Loucy (cell line): ENCODE measurements at regions not wholly inside any gene's neighbourhood (a gene's known extent, or its start where the extent isn't known, plus 50 kb on each side); places are given as distances from the start of the nearest gene placed in this dataset.

Source experiments
- H2AFZ ChIP-seq: fragments of 200-600 bp; sonication (generic); 2 replicates; pipeline ENCODE4 v1.6.0; 2016; ENCODE audit warnings: antibody characterized with exemption, mild to moderate bottlenecking, low read length, moderate library complexity
- H3F3A ChIP-seq: fragments of 200-600 bp; 2 replicates; pipeline ENCODE4 v1.6.0; 2016; ENCODE audit warnings: antibody characterized with exemption, low read depth, mild to moderate bottlenecking
- H3K27me3 ChIP-seq: fragments of 200-600 bp; sonication (generic); 2 replicates; pipeline ENCODE4 v1.6.1; 2014; ENCODE audit warnings: low read length, mild to moderate bottlenecking; ENCODE audit not compliant: insufficient read depth, poor library complexity, severe bottlenecking
- H3K36me3 ChIP-seq: fragments of 200-600 bp; sonication (generic); 2 replicates; pipeline ENCODE4 v1.6.1; 2016; ENCODE audit warnings: low read length; ENCODE audit not compliant: insufficient read depth
- H3K4me1 ChIP-seq: fragments of 200-600 bp; sonication (generic); 2 replicates; pipeline ENCODE4 v1.5.1; 2014; ENCODE audit warnings: low read length, mild to moderate bottlenecking; ENCODE audit not compliant: insufficient read depth, poor library complexity, severe bottlenecking
- H3K4me2 ChIP-seq: fragments of 200-600 bp; sonication (generic); 2 replicates; pipeline ENCODE4 v1.6.0; 2014; ENCODE audit warnings: antibody characterized with exemption, low read length, low read depth, mild to moderate bottlenecking; ENCODE audit not compliant: poor library complexity, severe bottlenecking
- H3K4me3 ChIP-seq: fragments of 200-600 bp; sonication (generic); 2 replicates; pipeline ENCODE4 v1.5.1; 2014; ENCODE audit warnings: low read length, mild to moderate bottlenecking, mixed read lengths; ENCODE audit not compliant: poor library complexity, severe bottlenecking
- H3K79me2 ChIP-seq: fragments of 200-600 bp; sonication (generic); 2 replicates; pipeline ENCODE4 v1.6.1; 2014; ENCODE audit warnings: low read length; ENCODE audit not compliant: insufficient read depth
- H3K9ac ChIP-seq: fragments of 200-600 bp; sonication (generic); 2 replicates; pipeline ENCODE4 v1.6.0; 2014; ENCODE audit warnings: mild to moderate bottlenecking, low read depth, low read length, moderate library complexity; ENCODE audit not compliant: poor library complexity, severe bottlenecking
- H3K9me2 ChIP-seq: fragments of 200-600 bp; sonication (generic); replicated peaks from 2 replicates; pipeline ENCODE4 v1.6.1; 2016; ENCODE audit warnings: low read depth, low read length, mixed read lengths
- H3K9me3 ChIP-seq: fragments of 200-600 bp; sonication (generic); 2 replicates; pipeline ENCODE4 v1.6.1; 2014; ENCODE audit warnings: mild to moderate bottlenecking, antibody characterized with exemption, low read length, low read depth; ENCODE audit not compliant: insufficient read depth
- H4K20me1 ChIP-seq: fragments of 200-600 bp; sonication (generic); 2 replicates; pipeline ENCODE4 v1.6.0; 2014; ENCODE audit warnings: antibody characterized with exemption, low read length, mild to moderate bottlenecking; ENCODE audit not compliant: insufficient read depth, poor library complexity, severe bottlenecking
- EZH2phosphoT487 ChIP-seq: fragments of 200-600 bp; IDR thresholded peaks from 2 replicates; pipeline ENCODE4 v1.6.1; 2018; ENCODE audit warnings: antibody characterized with exemption, mild to moderate bottlenecking, moderate library complexity, borderline replicate concordance
- TF ChIP-seq, protein P1 (sequence below): fragments of 200-600 bp; sonication (generic); conservative IDR thresholded peaks from 2 replicates; pipeline ENCODE4 v1.5.1; 2014; ENCODE audit warnings: mild to moderate bottlenecking, antibody characterized with exemption, low read length

DNA sequence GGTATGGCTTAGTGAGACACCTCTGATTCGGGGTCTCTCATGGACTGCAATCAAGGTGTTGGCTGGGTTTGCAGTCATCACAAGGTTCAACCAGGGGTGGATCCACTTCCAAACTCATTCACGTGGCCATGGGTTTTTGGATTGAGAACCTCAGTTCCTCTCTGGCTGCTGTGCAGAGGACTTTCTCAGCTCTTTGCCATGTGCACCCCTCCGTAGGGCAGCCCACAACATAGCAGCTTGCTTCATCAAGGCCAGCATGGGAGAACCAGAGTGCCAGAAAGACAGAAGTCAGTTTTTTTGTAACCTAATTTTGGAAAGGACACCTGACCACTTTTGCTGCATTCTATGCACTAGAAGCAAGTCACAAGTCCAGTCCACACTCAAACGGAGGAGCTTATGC, 154.9 kb downstream of the PJA1 start:
- Histone ChIP-seq H3K79me2 (no peaks in the 10 kb centered on the region), H3F3A (no peaks in the 10 kb centered on the region), H3K9ac (no peak overlapping the region), H3K9me2 (no peaks in the 10 kb centered on the region), H4K20me1 (no peaks in the 10 kb centered on the region), H2AFZ (no peak overlapping the region), H3K27me3 (no peaks in the 10 kb centered on the region), H3K9me3 (no peaks in the 10 kb centered on the region), H3K36me3 (no peaks in the 10 kb centered on the region), H3K4me3 (no peak overlapping the region), H3K4me2 (no peak overlapping the region), H3K4me1 (no peaks in the 10 kb centered on the region)
- TF ChIP-seq, protein P1, sequence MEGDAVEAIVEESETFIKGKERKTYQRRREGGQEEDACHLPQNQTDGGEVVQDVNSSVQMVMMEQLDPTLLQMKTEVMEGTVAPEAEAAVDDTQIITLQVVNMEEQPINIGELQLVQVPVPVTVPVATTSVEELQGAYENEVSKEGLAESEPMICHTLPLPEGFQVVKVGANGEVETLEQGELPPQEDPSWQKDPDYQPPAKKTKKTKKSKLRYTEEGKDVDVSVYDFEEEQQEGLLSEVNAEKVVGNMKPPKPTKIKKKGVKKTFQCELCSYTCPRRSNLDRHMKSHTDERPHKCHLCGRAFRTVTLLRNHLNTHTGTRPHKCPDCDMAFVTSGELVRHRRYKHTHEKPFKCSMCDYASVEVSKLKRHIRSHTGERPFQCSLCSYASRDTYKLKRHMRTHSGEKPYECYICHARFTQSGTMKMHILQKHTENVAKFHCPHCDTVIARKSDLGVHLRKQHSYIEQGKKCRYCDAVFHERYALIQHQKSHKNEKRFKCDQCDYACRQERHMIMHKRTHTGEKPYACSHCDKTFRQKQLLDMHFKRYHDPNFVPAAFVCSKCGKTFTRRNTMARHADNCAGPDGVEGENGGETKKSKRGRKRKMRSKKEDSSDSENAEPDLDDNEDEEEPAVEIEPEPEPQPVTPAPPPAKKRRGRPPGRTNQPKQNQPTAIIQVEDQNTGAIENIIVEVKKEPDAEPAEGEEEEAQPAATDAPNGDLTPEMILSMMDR: no peak
- no peak for TF ChIP-seq EZH2phosphoT487

DNA sequence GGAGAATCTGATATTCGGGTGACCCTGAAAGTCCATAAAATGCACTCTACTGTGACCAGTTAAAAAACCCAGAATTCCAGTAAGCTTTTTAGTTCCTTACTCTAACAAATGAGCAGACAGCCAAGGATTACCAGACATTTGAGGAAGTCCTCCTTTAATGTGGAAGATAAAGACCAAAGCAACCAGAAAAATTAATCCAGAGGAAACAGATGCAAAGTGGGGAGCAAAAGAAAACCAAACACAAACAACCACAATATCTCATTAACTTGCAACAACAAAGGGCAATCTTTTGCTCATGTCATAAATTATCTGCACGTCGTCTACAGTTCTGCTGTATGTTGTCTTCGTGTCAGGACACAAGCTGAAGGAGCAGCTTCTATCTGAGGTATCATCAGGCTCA, 164.4 kb downstream of the PJA1 start:
- Histone ChIP-seq H4K20me1 (no peaks in the 10 kb centered on the region), H3F3A (no peaks in the 10 kb centered on the region), H3K36me3 (no peaks in the 10 kb centered on the region), H3K9me2 (no peaks in the 10 kb centered on the region), H3K4me1 (peaks cover 6% of the 10 kb centered on the region), H3K79me2 (no peaks in the 10 kb centered on the region), H3K27me3 (no peaks in the 10 kb centered on the region), H3K9me3 (no peaks in the 10 kb centered on the region), H3K9ac (no peak overlapping the region), H3K4me2 (peak overlapping the region; percentile 2), H2AFZ (no peak overlapping the region), H3K4me3 (no peak overlapping the region)
- TF ChIP-seq EZH2phosphoT487: no peak
- TF ChIP-seq, protein P1: no peak

DNA sequence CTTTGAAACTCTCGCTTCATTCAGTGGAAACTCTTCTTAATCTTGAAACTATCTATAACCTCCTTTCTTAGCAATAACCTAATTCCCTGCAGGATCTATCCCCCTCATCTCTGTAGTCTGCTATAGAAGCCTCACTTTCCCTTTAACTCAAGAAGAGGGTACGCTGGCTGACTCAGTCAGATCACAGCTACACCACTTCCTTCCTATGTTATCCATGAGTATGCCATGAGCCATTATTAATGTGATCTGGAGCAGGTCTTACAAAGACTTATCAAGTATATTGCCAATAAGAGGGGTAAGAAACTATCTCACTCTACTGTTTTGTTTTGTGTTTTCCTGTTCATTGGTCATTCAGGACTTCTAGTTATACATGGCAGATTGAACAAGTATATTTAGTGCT, 165.3 kb downstream of the PJA1 start:
- H3K4me2 ChIP-seq: no peak overlapping the region
- no peaks in the 10 kb centered on the region for H4K20me1 ChIP-seq
- H2AFZ ChIP-seq: no peak overlapping the region; the same call in 1 of the 2 replicates
- H3K36me3 ChIP-seq: no peaks in the 10 kb centered on the region
- peaks cover 6% of the 10 kb centered on the region for H3K4me1 ChIP-seq
- H3K79me2 ChIP-seq: no peaks in the 10 kb centered on the region
- TF ChIP-seq EZH2phosphoT487: no peak
- H3K9me3 ChIP-seq: no peaks in the 10 kb centered on the region
- H3F3A ChIP-seq: no peaks in the 10 kb centered on the region
- H3K4me3 ChIP-seq: no peak overlapping the region
- no peaks in the 10 kb centered on the region for H3K27me3 ChIP-seq
- no peaks in the 10 kb centered on the region for H3K9me2 ChIP-seq
- no peak overlapping the region for H3K9ac ChIP-seq

DNA sequence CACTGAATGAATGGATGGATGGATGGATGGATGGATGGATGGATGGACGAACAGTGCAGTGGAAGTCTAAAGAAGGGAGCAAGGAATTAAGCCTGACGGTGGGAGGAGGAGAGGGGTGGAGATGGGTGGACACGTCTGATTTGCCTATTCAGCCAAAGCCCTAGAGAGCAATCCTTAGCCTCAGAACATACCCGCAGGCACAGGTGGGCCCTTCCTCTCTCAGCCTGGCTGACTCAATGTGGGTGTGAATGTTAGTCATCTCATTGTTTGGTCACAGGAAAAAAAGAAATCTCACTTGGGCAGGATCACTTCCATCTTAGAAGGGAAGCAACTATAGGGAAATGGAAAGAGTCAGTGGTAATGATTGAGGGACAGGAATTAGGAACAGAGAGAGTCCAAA, 165.9 kb downstream of the PJA1 start:
- no peak overlapping the region for H3K4me2 ChIP-seq

More for the DNA sequence above, 165.9 kb downstream of the PJA1 start:
- Histone ChIP-seq H3K79me2 (no peaks in the 10 kb centered on the region), H3K4me1 (peaks cover 6% of the 10 kb centered on the region), H3F3A (no peaks in the 10 kb centered on the region), H4K20me1 (no peaks in the 10 kb centered on the region), H3K9me3 (no peaks in the 10 kb centered on the region), H3K4me3 (no peak overlapping the region), H2AFZ (no peak overlapping the region), H3K27me3 (no peaks in the 10 kb centered on the region), H3K9ac (no peak overlapping the region), H3K36me3 (no peaks in the 10 kb centered on the region), H3K9me2 (no peaks in the 10 kb centered on the region)
- TF ChIP-seq EZH2phosphoT487: no peak
- TF ChIP-seq, protein P1: no peak
